ENCODE measurements at regions not wholly inside any gene's neighbourhood (a gene's known extent, or its start where the extent isn't known, plus 50 kb on each side); places are given as distances from the start of the nearest gene placed in this dataset.

- no peak for DNase-seq
Observed at GRCh38 chr12:105538880-105539279, 208.4 kb downstream of the C12orf75 start.

- no peak for DNase-seq
Observed at GRCh38 chr12:105539735-105540134, 209.2 kb downstream of the C12orf75 start.

GRCh38 chr12:105547786-105548185, 217.3 kb downstream of the C12orf75 start:
- no peak for DNase-seq

GRCh38 chr12:105548626-105549025, 218.1 kb downstream of the C12orf75 start:
- no peak for DNase-seq

- DNase-seq: no peak
Observed at GRCh38 chr12:105552056-105552455, 221.6 kb downstream of the C12orf75 start.

DNA sequence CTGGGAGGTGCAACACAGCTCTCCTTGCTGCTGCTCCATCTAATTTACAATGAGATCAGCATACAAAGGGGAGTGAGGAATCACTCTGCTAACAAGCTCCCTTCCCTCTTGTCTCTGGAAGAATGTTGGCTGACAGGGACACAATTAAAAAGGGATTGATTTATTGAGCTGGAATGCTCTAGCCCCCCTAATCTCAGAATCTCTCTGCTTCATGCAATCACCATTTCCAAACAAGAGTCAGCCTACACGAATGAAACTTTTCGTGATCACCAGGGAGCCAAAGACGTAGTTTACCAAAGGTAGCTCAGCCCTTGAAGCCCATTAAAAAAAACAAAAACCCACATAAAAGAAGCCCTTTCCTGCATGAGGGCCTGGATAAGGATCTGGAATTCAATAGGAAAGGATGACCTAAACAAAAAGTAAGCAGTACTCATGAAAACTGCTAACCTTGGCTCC, 223.8 kb downstream of the C12orf75 start:
- peak; percentile 69 for DNase-seq

- DNase-seq: no peak
Observed at GRCh38 chr12:105554856-105555255, 224.4 kb downstream of the C12orf75 start.

- no peak for DNase-seq
Observed at GRCh38 chr12:105555556-105556295, 225.2 kb downstream of the C12orf75 start.

GRCh38 chr12:105559310-105559709, 228.8 kb downstream of the C12orf75 start:
- DNase-seq: no peak

- DNase-seq: no peak
Observed at GRCh38 chr12:105561546-105562198, 231.2 kb downstream of the C12orf75 start.

- peak; percentile 15 for DNase-seq
Observed at GRCh38 chr12:105562199-105562971, 231.9 kb downstream of the C12orf75 start.

- no peak for DNase-seq
Observed at GRCh38 chr12:105567061-105567460, 236.6 kb downstream of the C12orf75 start.

GRCh38 chr12:105569886-105570285, 239.4 kb downstream of the C12orf75 start:
- no peak for DNase-seq

DNA sequence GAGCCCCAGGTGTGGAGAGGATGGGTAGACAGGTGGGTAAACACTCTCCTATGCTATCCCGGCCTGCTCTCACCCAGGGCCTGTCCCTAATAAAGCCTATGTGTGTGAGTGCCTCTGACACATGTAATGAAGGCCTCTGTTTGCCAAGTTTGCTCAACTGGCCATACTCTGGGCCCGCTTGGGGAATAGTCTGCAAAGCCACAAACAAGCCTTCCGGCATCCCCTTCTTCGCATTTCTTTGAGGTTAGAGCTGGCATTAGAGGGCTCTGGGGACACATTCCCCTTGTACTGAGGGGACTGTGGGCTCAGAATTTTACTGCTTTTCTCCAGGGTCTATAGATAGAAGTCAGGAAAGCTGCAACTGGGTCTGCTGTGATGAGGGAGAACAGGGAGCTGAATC, 240.5 kb downstream of the C12orf75 start:
- no peak for DNase-seq

GRCh38 chr12:105573574-105573973, 243.1 kb downstream of the C12orf75 start:
- DNase-seq: no peak

GRCh38 chr12:105574056-105574715, 243.7 kb downstream of the C12orf75 start:
- DNase-seq: no peak

DNA sequence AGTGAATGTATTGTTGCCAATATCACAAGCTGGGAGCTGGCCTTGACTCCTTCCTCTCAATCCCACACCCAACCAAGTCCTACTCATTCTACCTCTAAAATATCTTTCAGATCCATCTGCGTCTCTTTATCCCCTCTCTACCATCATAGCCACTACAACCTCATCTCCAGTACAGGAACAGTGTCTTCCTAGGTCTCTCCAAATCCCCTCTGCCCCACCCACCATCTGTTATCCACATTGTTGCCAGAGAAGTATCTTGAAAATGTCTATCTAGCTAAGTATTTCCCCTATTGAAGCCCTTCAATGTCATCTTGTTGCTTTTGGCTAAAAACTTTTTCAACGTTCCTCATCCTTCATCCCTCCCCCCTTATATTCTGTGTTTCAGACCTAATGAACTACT, 244.7 kb downstream of the C12orf75 start:
- no peak for DNase-seq

- DNase-seq: no peak
Observed at GRCh38 chr12:105576261-105576660, 245.8 kb downstream of the C12orf75 start.

GRCh38 chr12:105580821-105581352, 250.4 kb downstream of the C12orf75 start:
- no peak for DNase-seq

GRCh38 chr12:105581420-105581819, 250.9 kb downstream of the C12orf75 start:
- DNase-seq: no peak

- DNase-seq: no peak
Observed at GRCh38 chr12:105585107-105585506, 254.6 kb downstream of the C12orf75 start.

- DNase-seq: no peak
Observed at GRCh38 chr12:105587237-105587636, 256.7 kb downstream of the C12orf75 start.

DNA sequence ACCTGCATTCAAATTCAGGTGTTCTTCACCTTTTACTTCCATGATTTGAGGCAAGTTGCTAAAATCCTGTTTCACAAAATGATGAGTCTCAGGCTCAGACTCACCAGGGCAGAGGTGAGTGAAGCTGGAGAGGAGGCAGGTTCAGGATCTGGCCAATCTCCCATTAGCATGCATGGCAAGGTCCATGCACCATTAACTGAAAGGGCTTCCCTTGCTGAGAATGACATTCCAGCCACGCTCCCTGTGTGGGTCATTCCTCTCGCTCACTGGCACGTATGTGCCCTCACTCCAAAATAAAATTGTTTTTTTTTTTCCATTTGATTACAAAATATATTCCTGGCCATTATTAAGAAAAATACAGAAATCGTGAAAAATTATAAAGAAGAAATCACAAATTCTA, 257.6 kb downstream of the C12orf75 start:
- DNase-seq: no peak

All from eye (tissue), 1 donor.